GM21423 (cell line): ENCODE measurements at regions not wholly inside any gene's neighbourhood (a gene's known extent, or its start where the extent isn't known, plus 50 kb on each side); places are given as distances from the start of the nearest gene placed in this dataset.
"Not testable (repeated sequence)": the region's sequence is repeated elsewhere in the genome, so short reads cannot be mapped to it uniquely, and the experiment has no call there.

Source experiments
- ATAC-seq: cut with Tn5 transposase; IDR thresholded peaks from one replicate; pipeline ENCODE4 v1.9.1; 2021; ENCODE audit warnings: mild to moderate bottlenecking, moderate library complexity; ENCODE audit not compliant: unreplicated experiment

GRCh38 chr2:72078773-72079172 lies 68.9 kb downstream of the CYP26B1 start:
- no peak for ATAC-seq

- no peak for ATAC-seq
Observed at GRCh38 chr2:72077702-72078169, 69.9 kb downstream of the CYP26B1 start.

- ATAC-seq: not testable (repeated sequence)
Observed at GRCh38 chr2:72073373-72073772, 74.3 kb downstream of the CYP26B1 start.

- not testable (repeated sequence) for ATAC-seq
Observed at GRCh38 chr2:72064197-72064596, 83.5 kb downstream of the CYP26B1 start.

GRCh38 chr2:72062336-72062735 lies 85.3 kb downstream of the CYP26B1 start:
- ATAC-seq: no peak

- ATAC-seq: no peak
Observed at GRCh38 chr2:72057308-72057707, 90.4 kb downstream of the CYP26B1 start.

- ATAC-seq: no peak
Observed at GRCh38 chr2:72051971-72052505, 95.6 kb downstream of the CYP26B1 start.

GRCh38 chr2:72051204-72051603 lies 96.5 kb downstream of the CYP26B1 start:
- ATAC-seq: no peak

- ATAC-seq: no peak
Observed at GRCh38 chr2:72050734-72051133, 96.9 kb downstream of the CYP26B1 start.

- no peak for ATAC-seq
Observed at GRCh38 chr2:72048881-72049477, 98.7 kb downstream of the CYP26B1 start.

GRCh38 chr2:72043985-72044384 lies 103.7 kb downstream of the CYP26B1 start:
- no peak for ATAC-seq

GRCh38 chr2:72041638-72042111 lies 106.0 kb downstream of the CYP26B1 start:
- no peak for ATAC-seq

GRCh38 chr2:72040629-72041571 lies 106.8 kb downstream of the CYP26B1 start:
- no peak for ATAC-seq

- no peak for ATAC-seq
Observed at GRCh38 chr2:72038524-72038923, 109.1 kb downstream of the CYP26B1 start.

- ATAC-seq: no peak
Observed at GRCh38 chr2:72037261-72037666, 110.4 kb downstream of the CYP26B1 start.

- no peak for ATAC-seq
Observed at GRCh38 chr2:72036595-72036994, 111.1 kb downstream of the CYP26B1 start.

- no peak for ATAC-seq
Observed at GRCh38 chr2:72036173-72036545, 111.5 kb downstream of the CYP26B1 start.

- no peak for ATAC-seq
Observed at GRCh38 chr2:72035518-72036172, 112.0 kb downstream of the CYP26B1 start.

GRCh38 chr2:72034353-72035095 lies 113.1 kb downstream of the CYP26B1 start:
- ATAC-seq: no peak

- ATAC-seq: no peak
Observed at GRCh38 chr2:72033636-72034035, 114.0 kb downstream of the CYP26B1 start.
